Mucosa of rectum (tissue), 2 donors: ENCODE measurements at regions not wholly inside any gene's neighbourhood (a gene's known extent, or its start where the extent isn't known, plus 50 kb on each side); places are given as distances from the start of the nearest gene placed in this dataset.

Source experiments
- H3K27ac ChIP-seq, 2 donors: one replicate each; pipeline ENCODE4 v1.7.0; 2013; ENCODE audit warnings: inconsistent platforms in 2 of 2, low read depth in 2 of 2, low read length in 2 of 2
- H3K27me3 ChIP-seq, 2 donors: one replicate each; pipeline ENCODE4 v1.7.0; 2013; ENCODE audit warnings: low read length in 2 of 2; ENCODE audit not compliant: control insufficient read depth in 2 of 2, insufficient read depth in 2 of 2
- H3K36me3 ChIP-seq, 2 donors: one replicate each; pipeline ENCODE4 v1.7.0; 2013; ENCODE audit warnings: low read length in 2 of 2; ENCODE audit not compliant: control insufficient read depth in 2 of 2, insufficient read depth in 2 of 2
- H3K4me1 ChIP-seq, 2 donors: one replicate each; pipeline ENCODE4 v1.7.0; 2013; ENCODE audit warnings: low read length in 2 of 2, mild to moderate bottlenecking in 1 of 2; ENCODE audit not compliant: control insufficient read depth in 2 of 2, insufficient read depth in 2 of 2
- H3K4me3 ChIP-seq, 2 donors: one replicate each; pipeline ENCODE4 v1.7.0; 2013; ENCODE audit warnings: low read length in 2 of 2
- H3K9ac ChIP-seq, 2 donors: one replicate each; pipeline ENCODE4 v1.7.0; 2013; ENCODE audit warnings: low read length in 2 of 2, low read depth in 1 of 2, mild to moderate bottlenecking in 1 of 2
- H3K9me3 ChIP-seq, 2 donors: one replicate each; pipeline ENCODE4 v1.7.0; 2013; ENCODE audit warnings: low read length in 2 of 2; ENCODE audit not compliant: control insufficient read depth in 2 of 2
- donor health status: healthy.
- donor health status: Normal muscosa, but diverticular disease.

DNA sequence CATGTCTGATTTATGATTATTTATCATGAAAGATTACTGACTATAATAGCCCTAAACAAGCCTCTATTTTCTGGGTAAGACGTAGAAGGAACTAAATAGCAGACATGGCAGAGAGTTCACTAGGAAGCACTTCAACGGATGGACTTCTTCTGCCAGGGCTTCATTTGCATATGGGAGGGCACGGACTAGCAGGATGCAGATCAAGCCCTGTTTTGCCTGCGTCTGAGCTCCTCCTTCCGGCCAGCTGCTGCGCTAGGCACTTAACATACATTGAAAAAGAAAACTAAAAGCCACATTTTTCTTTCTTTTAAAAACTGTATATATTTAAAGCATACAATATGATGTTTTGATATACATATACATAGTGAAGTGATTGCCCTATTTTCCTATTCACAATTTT is 340.0 kb upstream of the MEX3C start:
- Histone ChIP-seq H3K4me1 (no peaks in the 10 kb centered on the region), H3K9me3 (no peaks in the 10 kb centered on the region), H3K27ac (no peak overlapping the region), H3K4me3 (no peak overlapping the region), H3K36me3 (no peaks in the 10 kb centered on the region), H3K9ac (no peak overlapping the region), H3K27me3 (no peaks in the 10 kb centered on the region)

DNA sequence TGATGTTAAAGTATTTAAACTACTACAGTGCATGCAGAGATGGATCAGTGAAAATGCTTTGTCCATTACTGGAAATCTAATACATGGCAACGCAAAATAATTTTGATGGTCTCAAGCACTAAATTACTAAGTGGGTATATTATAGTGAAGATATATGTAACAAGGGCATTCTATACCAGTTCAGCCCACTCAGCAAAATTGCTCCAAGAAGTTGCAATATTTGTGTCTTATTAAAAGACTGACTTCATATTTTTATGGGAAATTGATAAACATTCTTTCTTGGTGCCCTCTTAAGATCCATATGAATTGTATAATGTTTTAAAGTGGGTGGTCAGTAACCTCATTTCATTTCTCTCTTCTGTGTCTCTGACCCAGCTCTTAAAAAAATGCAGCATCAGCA is 343.1 kb upstream of the MEX3C start:
- Histone ChIP-seq H3K27ac (no peak overlapping the region), H3K4me1 (no peaks in the 10 kb centered on the region), H3K4me3 (no peak overlapping the region), H3K36me3 (no peaks in the 10 kb centered on the region), H3K27me3 (no peaks in the 10 kb centered on the region), H3K9ac (no peak overlapping the region), H3K9me3 (no peaks in the 10 kb centered on the region)

DNA sequence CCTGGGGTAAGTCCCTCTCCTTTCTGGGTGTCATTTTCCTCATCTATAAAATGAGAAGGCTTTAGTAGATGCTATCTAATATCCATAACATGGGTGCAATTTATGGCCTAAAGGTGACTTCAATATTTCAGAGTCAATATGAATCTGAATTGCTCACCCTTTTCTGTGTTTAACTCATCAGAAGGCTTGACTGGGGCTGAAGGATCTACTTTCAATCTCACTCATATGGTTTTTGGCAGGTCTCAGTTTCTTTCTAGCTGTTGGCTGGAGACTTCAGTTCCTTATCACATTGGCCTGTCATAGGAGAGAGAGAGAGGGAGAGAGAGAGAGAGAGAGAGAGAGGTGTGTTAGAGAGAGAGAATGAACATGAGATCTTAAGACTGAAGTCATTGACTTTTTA is 343.7 kb upstream of the MEX3C start:
- no peaks in the 10 kb centered on the region for H3K4me1 ChIP-seq
- no peak overlapping the region for H3K9ac ChIP-seq
- H3K36me3 ChIP-seq, result no peaks in the 10 kb centered on the region
- no peak overlapping the region for H3K4me3 ChIP-seq
- H3K27me3 ChIP-seq, result no peaks in the 10 kb centered on the region
- no peak overlapping the region for H3K27ac ChIP-seq
- H3K9me3 ChIP-seq, result no peaks in the 10 kb centered on the region

DNA sequence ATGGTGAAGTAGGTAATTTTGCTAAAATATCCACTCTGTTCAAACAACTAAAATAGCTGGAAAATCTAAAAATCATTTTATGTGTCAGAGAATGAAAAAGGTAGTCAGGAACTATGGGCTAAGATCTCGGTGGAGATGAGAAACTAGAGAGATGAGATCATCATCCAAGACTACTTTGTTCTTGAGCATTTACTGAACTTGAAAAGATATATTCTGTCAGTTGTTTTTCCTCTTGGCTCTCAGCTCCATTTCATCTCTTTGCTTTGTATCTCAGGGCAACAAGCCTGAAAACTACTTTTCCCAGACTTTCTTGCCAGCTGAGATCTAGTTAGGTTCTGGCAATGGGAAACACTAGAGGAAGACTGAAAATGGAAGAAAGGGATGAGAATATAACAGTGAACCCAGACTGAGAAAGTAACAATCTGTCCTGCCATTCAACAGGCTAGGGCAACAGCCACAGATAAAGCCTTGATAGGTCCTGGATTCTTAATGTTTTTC is 346.2 kb upstream of the MEX3C start:
- H3K4me3 ChIP-seq, result no peak overlapping the region
- H3K4me1 ChIP-seq, result no peaks in the 10 kb centered on the region
- H3K9me3 ChIP-seq, result no peaks in the 10 kb centered on the region
- H3K27ac ChIP-seq, result no peak overlapping the region
- no peaks in the 10 kb centered on the region for H3K36me3 ChIP-seq
- H3K27me3 ChIP-seq, result no peaks in the 10 kb centered on the region
- H3K9ac ChIP-seq, result no peak overlapping the region

DNA sequence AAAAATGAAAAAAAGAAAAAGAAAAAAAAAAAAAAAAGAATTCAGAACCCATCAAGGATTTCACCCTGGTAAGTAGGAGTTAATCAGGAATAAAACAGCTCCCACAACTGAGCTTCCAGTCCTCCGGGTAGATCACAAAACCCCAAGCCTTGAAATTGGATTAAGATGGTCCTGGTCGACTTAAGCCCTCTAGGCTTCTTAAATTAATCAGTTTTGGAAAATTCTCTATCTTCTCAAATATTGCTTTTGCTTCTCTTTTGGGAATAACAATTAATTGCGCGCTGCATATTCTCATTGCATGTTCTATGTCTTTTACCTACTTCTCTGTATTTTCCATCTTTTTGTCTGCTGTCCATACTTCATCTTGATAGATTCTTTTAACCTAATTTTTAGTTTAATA is 348.0 kb upstream of the MEX3C start:
- H3K9ac ChIP-seq, result no peak overlapping the region
- H3K27ac ChIP-seq, result no peak overlapping the region
- no peaks in the 10 kb centered on the region for H3K36me3 ChIP-seq
- no peaks in the 10 kb centered on the region for H3K27me3 ChIP-seq
- H3K4me1 ChIP-seq, result no peaks in the 10 kb centered on the region
- H3K4me3 ChIP-seq, result no peak overlapping the region
- no peaks in the 10 kb centered on the region for H3K9me3 ChIP-seq

DNA sequence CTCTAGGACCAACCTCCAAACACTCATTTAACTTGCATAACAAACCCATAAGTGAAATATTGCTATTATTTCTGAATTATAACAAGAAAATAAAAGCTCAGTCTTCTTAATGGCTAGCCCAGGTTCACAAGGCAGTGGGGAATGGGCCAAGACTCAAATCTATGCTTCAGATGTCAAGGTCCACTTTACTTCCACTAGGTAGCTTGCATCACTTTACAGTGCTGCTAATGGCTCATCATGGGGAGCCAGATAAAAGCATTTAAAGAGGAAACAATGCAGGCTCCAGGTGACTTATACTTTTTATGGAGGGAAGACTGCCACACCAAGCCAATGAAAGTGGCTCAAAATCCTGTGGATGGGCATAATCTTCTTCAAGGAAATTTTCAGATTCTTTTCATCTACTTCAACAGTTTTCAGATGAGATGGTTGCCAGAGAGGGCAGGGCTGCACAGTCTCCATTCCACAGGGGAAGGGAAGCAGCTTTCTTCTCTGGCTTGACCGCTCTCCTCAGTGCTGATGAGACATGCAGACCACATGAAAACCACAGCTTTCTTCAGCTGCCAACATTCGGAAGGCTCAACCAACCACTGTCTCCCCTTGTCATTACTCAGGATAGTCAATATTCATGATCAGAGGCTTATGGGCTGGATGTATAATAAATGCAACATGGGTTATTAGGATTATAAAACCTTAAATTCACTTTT is 361.9 kb upstream of the MEX3C start:
- Histone ChIP-seq H3K4me3 (no peak overlapping the region), H3K27me3 (no peaks in the 10 kb centered on the region), H3K9ac (no peak overlapping the region), H3K27ac (no peak overlapping the region), H3K9me3 (no peaks in the 10 kb centered on the region), H3K36me3 (no peaks in the 10 kb centered on the region), H3K4me1 (no peaks in the 10 kb centered on the region)

DNA sequence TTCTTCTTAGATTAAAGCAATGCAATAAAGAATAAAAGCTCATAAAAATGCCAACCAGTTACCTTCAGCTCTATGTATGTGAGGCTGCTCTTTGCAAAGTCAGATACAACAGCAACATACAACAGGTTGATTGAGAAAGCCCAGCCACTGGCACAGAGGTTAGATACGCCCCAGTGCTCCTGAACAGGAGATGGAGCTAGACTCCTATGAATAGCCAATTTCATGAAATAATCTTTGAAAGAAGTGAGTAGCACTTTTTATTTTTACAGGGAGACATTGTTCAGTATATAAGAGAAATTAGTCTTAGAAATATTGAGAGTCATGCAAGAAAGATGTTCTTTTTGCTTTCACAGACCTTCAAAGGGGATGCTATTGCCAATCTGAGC is 362.4 kb upstream of the MEX3C start:
- Histone ChIP-seq H3K9me3 (no peaks in the 10 kb centered on the region), H3K27ac (no peak overlapping the region), H3K4me1 (no peaks in the 10 kb centered on the region), H3K27me3 (no peaks in the 10 kb centered on the region), H3K36me3 (no peaks in the 10 kb centered on the region), H3K4me3 (no peak overlapping the region), H3K9ac (no peak overlapping the region)

DNA sequence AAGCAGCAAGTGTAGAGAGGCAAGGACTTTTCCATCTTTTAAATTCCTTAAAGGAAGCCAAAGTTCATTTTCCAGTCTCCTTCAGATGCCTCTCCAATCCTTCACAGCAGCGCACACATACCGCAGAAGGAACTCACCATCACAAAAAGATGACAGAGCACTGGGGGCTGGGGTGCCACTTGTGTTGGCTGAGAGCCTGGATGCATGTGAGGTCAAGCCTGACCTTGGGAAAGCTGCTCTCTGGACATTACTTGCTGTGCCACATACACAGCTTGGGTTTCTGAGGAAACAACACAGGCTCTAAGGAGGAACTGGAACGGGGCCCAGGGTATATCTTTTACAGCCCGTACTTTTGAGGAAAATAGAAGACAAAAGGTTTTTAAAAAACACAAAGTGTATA is 364.3 kb upstream of the MEX3C start:
- Histone ChIP-seq H3K36me3 (no peaks in the 10 kb centered on the region), H3K9ac (no peak overlapping the region)

DNA sequence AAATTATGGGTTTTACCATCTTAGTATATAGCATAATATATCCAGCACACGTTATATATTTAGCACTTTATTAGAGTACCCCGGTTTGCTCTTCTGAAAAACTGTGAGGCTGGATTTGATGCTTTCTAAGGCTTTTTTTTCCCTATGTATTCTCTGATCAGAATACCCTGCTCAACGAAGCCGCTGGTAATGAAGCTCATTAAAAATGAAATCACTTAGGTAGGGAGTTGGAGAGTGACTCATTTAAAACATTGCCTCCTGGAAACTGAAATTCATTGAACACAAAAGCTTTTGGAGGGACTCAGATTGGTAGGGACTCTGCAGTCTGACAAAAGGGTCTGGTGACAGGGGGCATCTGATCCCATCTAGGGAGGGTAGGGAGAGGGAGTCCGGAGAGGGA is 365.4 kb upstream of the MEX3C start:
- H3K36me3 ChIP-seq, result no peaks in the 10 kb centered on the region
- no peaks in the 10 kb centered on the region for H3K27me3 ChIP-seq
- H3K27ac ChIP-seq, result no peak overlapping the region
- no peaks in the 10 kb centered on the region for H3K9me3 ChIP-seq
- H3K4me3 ChIP-seq, result no peak overlapping the region
- no peaks in the 10 kb centered on the region for H3K4me1 ChIP-seq
- H3K9ac ChIP-seq, result no peak overlapping the region

More for the DNA sequence above, 364.3 kb upstream of the MEX3C start:
- no peaks in the 10 kb centered on the region for H3K4me1 ChIP-seq
- H3K27me3 ChIP-seq, result no peaks in the 10 kb centered on the region
- H3K4me3 ChIP-seq, result no peak overlapping the region
- H3K9me3 ChIP-seq, result no peaks in the 10 kb centered on the region
- no peak overlapping the region for H3K27ac ChIP-seq

DNA sequence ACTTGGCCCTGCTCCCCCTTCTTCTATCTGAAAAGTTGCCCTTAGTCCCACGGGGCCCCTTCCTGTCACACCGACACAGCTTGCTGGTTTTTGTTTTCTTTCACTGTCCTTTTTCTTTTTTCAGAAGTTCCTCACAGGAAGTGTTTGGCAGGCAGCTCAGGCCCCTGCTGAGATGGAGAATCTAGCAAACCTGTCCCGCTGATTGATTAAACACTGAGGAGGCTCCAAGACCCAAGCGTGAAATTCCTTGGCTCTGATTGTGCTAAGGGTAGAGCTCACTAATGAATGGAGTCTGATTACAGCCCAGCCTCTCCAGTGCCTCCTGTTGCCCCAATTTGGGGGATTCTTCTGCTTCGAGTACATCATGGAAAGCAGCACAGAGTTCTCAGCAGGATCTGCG is 365.9 kb upstream of the MEX3C start:
- Histone ChIP-seq H3K36me3 (no peaks in the 10 kb centered on the region), H3K27me3 (no peaks in the 10 kb centered on the region), H3K4me3 (no peak overlapping the region), H3K9ac (no peak overlapping the region), H3K9me3 (no peaks in the 10 kb centered on the region), H3K27ac (no peak overlapping the region), H3K4me1 (no peaks in the 10 kb centered on the region)

DNA sequence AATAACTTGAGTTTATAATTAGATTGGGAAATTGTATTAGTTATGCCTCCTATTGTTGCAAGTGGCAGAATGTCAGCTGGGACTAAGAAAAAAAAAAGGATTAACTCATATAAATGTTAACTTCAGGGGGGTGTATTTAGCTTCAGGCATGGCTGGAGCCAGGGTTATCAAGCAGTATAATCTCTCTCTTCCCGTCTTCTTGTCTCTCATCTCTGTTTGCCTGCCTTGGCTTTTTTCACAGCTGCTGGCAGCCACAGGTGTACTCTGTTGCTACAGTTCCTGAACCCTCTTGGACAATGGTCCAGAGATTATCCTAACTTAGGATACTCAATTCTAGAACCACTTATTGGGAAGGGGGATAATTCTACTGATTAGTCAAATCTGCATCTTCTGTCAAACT is 370.7 kb upstream of the MEX3C start:
- Histone ChIP-seq H3K27ac (no peak overlapping the region), H3K4me3 (no peak overlapping the region), H3K9ac (no peak overlapping the region), H3K27me3 (no peaks in the 10 kb centered on the region), H3K9me3 (no peaks in the 10 kb centered on the region), H3K36me3 (no peaks in the 10 kb centered on the region), H3K4me1 (no peaks in the 10 kb centered on the region)
